Glutamatergic neuron (in vitro differentiated cells): ENCODE measurements at regions not wholly inside any gene's neighbourhood (a gene's known extent, or its start where the extent isn't known, plus 50 kb on each side); places are given as distances from the start of the nearest gene placed in this dataset.

Experiments used
- DNase-seq: peaks from one replicate; pipeline ENCODE4 v3.0.0; 2022
- H3K27ac Mint-ChIP-seq: one replicate; pipeline ENCODE4 v1.8.0; 2020; ENCODE audit warnings: mild to moderate bottlenecking, mixed read lengths, inconsistent platforms; ENCODE audit not compliant: unreplicated experiment
- H3K27me3 Mint-ChIP-seq: one replicate; pipeline ENCODE4 v1.8.0; 2020; ENCODE audit warnings: mild to moderate bottlenecking, moderate library complexity, mixed read lengths, inconsistent platforms; ENCODE audit not compliant: unreplicated experiment
- H3K36me3 Mint-ChIP-seq: one replicate; pipeline ENCODE4 v1.8.0; 2020; ENCODE audit warnings: mild to moderate bottlenecking, mixed read lengths, inconsistent platforms; ENCODE audit not compliant: unreplicated experiment
- H3K4me1 Mint-ChIP-seq: one replicate; pipeline ENCODE4 v1.8.0; 2020; ENCODE audit warnings: mild to moderate bottlenecking, low read depth, mixed read lengths, inconsistent platforms; ENCODE audit not compliant: unreplicated experiment
- H3K4me3 Mint-ChIP-seq: one replicate; pipeline ENCODE4 v1.8.0; 2020; ENCODE audit warnings: mild to moderate bottlenecking, mixed read lengths, inconsistent platforms; ENCODE audit not compliant: unreplicated experiment
- H3K9me3 Mint-ChIP-seq: one replicate; pipeline ENCODE4 v1.8.0; 2020; ENCODE audit warnings: mild to moderate bottlenecking, moderate library complexity, mixed read lengths, inconsistent platforms; ENCODE audit not compliant: unreplicated experiment
- CTCF ChIP-seq: fragments of 200-600 bp; sonication (generic); IDR thresholded peaks from one replicate; pipeline ENCODE4 v1.5.0; 2021; ENCODE audit not compliant: partially characterized antibody, unreplicated experiment

DNA sequence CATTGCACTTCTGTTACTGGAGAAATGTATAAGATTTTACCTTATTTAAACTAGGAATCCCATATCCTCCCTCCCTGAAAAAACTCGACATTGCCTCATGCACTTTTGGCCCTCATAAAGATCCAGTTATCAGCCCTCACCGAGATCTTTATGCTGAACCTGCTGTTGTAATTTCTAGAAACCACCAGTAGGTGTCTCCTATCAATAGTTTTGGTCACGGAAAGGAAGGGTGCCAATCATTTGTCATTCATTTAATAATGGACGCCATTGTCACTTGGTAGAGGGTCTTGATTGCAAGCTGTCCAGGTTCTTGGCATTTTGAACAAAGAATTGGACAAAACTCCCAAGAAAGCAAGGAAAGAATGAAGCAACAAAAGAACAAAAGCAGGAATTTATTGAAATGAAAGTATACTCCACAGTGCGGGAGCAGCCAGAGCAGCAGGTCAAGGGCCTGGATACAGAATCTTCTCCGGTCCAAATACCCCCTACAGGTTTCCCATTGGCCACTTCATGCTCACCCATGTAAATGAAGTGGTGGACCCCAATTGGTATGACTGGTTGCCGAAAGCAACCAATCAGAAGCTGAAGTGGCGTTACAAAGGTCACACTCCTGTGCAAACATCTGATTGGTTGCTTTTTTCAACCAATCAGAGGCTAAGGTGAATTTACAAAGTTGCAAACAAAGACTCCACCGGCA lies 524.3 kb downstream of the PSAT1 start:
- peak; percentile 80 for TF ChIP-seq CTCF
- Mint-ChIP-seq H3K36me3 (no peaks in the 10 kb centered on the region), H3K4me3 (no peak overlapping the region), H3K9me3 (no peaks in the 10 kb centered on the region), H3K27me3 (no peaks in the 10 kb centered on the region), H3K27ac (no peak overlapping the region), H3K4me1 (peaks cover 2% of the 10 kb centered on the region)
- no peak for DNase-seq

- Mint-ChIP-seq H3K27ac (no peak overlapping the region), H3K36me3 (no peaks in the 10 kb centered on the region), H3K4me3 (no peak overlapping the region), H3K9me3 (no peaks in the 10 kb centered on the region), H3K27me3 (no peaks in the 10 kb centered on the region), H3K4me1 (peaks cover 7% of the 10 kb centered on the region)
- TF ChIP-seq CTCF = no peak
- peak; percentile 39 for DNase-seq
Observed at GRCh38 chr9:78826527-78826926, 529.6 kb downstream of the PSAT1 start.

- DNase-seq = no peak
- Mint-ChIP-seq H3K4me3 (no peak overlapping the region), H3K4me1 (peaks cover 7% of the 10 kb centered on the region), H3K9me3 (no peaks in the 10 kb centered on the region), H3K36me3 (no peaks in the 10 kb centered on the region), H3K27me3 (no peaks in the 10 kb centered on the region), H3K27ac (no peak overlapping the region)
- no peak for TF ChIP-seq CTCF
Observed at GRCh38 chr9:78828521-78828920, 531.6 kb downstream of the PSAT1 start.

DNA sequence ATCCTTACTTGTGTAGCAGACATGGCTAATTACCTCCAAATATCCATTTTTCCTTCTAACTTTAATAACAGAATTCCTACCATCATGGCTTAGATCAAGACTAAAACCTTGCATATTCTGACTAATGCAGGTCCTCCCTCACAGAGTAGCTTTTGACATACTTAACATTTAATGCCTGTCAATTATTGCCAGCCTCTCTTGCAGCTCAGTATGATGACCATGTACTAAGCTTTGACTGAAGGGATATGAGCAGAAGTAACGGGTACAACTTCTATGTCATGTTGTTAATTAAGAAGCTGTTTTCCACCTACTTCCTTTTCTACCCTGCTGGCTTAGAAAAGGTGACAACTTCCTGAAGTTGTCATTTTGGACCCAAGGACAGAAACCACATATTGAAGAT lies 533.4 kb downstream of the PSAT1 start:
- peaks cover 5% of the 10 kb centered on the region for H3K4me1 Mint-ChIP-seq
- no peak overlapping the region for H3K4me3 Mint-ChIP-seq
- H3K27ac Mint-ChIP-seq = no peak overlapping the region
- no peak for TF ChIP-seq CTCF
- DNase-seq = no peak
- no peaks in the 10 kb centered on the region for H3K36me3 Mint-ChIP-seq
- no peaks in the 10 kb centered on the region for H3K9me3 Mint-ChIP-seq
- no peaks in the 10 kb centered on the region for H3K27me3 Mint-ChIP-seq

DNA sequence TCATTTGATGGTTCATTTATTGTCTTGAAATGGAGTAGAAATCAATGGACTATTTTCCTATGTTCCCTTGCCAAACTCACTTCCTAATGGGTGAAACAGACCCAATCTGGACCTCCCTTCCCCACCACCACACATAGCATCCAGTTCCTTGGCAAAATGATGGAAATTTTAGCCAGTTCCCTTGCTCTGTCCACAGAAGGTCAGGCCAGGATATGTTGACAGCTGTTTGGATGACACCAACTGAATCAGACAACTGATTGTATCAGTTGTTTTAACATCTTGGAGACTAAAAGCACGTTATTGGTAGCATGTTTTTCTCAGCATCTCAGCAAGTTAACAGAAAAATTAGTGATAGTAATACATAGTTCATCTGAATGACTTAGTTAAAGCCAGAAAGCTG lies 534.8 kb downstream of the PSAT1 start:
- no peaks in the 10 kb centered on the region for H3K9me3 Mint-ChIP-seq
- H3K27ac Mint-ChIP-seq = no peak overlapping the region
- DNase-seq = no peak
- no peak overlapping the region for H3K4me3 Mint-ChIP-seq
- no peaks in the 10 kb centered on the region for H3K36me3 Mint-ChIP-seq
- no peaks in the 10 kb centered on the region for H3K27me3 Mint-ChIP-seq
- H3K4me1 Mint-ChIP-seq = peaks cover under 1% of the 10 kb centered on the region
- TF ChIP-seq CTCF = no peak
